GM18951 (cell line): ENCODE measurements at regions not wholly inside any gene's neighbourhood (a gene's known extent, or its start where the extent isn't known, plus 50 kb on each side); places are given as distances from the start of the nearest gene placed in this dataset.

Experiments used
- POLR2A ChIP-seq: IDR thresholded peaks from 4 replicates; pipeline ENCODE4 v1.6.1; 2011; ENCODE audit warnings: mild to moderate bottlenecking; ENCODE audit not compliant: insufficient read length, insufficient read depth; ENCODE audit errors: extremely low read depth
- in situ Hi-C: fragments of 300-500 bp; cut with MboI; formaldehyde crosslinking; loops from one replicate; pipeline ENCODE4 v1.12.0; 2022; ENCODE audit warnings: low sequenced_read_pairs, mixed read lengths, inconsistent platforms; ENCODE audit not compliant: unreplicated experiment

DNA sequence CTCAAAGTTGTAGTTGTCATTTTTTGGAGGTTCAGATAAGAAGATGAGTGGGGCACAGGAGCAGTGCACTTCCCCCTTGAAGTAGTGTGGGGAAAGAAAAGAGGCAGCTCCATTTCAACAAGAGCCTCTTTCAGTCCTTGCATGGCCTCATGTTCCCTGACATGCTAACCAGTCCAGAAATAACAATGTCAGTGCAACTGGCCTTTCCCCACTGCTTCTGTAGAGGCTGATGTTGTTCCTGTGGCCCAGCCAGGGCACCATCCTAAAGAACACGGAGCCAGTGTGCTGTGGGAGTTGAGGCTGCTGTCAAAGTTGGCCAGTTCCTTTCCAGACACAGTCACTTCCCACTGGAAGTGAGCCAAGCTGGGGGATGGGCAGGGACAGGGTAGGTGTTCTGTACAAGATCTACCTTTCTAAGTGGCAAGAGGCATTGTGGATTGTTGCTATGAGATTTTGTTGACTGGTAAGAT is 77.7 kb upstream of the SLC38A2 start:
- in situ Hi-C loops = no loop called here
- no peak for TF ChIP-seq POLR2A

DNA sequence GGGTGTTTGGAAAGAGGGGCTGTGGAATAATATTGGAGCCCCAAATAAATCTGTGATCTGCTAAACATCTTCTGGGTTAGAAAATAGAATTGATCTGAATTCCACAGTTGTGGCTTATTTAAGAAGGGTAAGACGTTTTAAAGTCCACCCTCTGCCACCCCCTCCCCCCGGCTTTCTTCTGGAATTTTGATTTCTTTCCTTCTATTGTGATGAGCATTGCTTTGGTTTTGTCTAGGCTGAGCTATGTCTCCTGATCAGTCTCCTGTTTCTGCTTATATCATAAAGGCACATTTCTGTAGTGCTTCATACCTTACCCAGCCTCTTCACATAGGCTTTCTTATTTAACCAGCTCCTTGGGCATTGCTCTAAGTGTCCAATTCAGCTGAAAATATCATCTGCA is 77.3 kb upstream of the SLC38A2 start:
- in situ Hi-C loops = no loop called here
- TF ChIP-seq POLR2A = no peak

DNA sequence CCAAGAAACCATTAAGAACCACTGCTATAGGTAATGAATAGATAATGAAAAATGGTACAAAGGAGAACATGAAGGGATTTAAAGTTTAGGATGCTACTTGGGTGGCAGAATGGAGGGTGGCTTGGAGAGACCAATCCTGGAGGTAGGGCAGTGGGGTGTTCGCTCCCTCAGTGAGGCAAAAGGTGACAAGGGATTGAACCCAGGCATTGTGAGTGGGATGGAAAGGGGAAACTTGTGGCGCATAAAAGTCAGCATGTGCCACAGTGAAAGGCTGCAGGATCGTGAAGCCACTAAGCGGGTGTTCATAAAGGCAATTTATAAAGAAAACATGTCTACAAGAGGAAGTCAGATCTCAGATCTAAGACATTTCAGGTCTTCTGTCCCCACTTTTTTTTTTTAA is 76.7 kb upstream of the SLC38A2 start:
- in situ Hi-C loops = no loop called here
- no peak for TF ChIP-seq POLR2A

DNA sequence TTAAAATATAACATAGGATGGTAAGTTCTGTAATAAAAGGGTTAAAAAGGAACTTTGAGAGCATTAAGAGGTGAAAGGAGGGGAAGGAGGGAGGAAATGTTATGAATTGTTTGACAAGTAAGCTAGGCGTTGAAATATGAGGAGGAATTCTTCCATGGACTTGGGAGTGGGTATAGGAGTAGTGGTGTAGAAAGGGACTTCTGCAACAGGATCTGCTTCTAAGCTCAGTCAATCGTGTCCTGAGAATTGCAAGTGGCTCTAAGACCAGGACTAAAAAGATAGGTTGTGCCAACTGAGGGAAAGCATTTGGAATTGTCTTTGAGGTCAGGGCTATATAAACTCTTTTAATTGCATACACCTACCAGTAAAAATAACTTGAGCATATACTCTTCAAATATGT is 74.1 kb upstream of the SLC38A2 start:
- no peak for TF ChIP-seq POLR2A
- in situ Hi-C loops = no loop called here

DNA sequence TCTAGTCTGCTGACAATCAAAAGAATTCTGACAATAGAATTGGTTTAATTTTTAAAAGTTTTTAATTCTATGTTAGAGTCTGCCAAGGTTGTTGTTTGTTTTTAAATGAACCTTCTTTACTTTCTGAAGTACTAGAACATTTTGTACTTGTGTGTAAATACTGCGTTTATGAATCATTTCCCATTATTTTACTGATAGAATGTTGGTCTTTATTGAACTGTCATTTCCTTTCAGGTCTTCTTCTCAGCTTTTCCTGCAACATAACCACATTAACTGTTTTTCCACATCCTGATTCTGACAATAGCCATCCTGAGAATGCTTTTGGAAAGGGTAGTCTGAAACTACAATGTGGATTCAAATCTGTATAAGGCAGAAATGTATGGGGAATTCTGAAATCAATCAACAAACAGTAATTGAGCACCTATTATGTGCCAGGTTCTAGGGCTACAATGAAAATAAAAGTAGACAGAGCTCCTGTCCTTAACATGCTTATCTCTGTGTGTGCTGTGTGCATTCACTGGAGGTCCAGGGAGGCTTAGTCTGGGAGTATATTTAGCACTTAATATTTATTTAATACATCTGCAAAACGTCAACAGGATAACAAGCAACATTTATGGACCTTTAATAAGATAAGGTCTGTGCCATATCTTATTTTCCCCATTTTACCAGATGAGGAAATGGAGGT is 73.1 kb upstream of the SLC38A2 start:
- in situ Hi-C loops = no loop called here
- TF ChIP-seq POLR2A = no peak

DNA sequence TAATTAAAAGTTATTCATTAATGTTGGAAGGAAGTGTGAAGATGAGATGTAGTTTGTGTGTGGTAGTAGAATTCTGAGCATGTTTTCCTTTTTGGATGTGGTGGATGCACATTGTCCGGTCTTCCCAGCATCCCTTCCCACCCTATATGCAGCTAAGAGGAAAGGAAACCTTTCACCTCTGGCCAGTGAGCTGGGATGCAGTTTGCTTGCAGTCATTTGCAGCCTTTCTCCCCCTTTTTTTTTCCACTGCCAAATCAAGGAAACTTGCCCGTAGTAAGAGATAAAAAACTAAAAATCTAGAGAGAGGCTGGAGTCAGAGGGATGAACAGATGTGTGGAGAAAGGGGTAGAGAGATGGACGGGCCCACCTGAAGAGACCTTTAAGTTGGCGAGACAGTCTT is 72.5 kb upstream of the SLC38A2 start:
- TF ChIP-seq POLR2A = no peak
- in situ Hi-C loops = no loop called here

DNA sequence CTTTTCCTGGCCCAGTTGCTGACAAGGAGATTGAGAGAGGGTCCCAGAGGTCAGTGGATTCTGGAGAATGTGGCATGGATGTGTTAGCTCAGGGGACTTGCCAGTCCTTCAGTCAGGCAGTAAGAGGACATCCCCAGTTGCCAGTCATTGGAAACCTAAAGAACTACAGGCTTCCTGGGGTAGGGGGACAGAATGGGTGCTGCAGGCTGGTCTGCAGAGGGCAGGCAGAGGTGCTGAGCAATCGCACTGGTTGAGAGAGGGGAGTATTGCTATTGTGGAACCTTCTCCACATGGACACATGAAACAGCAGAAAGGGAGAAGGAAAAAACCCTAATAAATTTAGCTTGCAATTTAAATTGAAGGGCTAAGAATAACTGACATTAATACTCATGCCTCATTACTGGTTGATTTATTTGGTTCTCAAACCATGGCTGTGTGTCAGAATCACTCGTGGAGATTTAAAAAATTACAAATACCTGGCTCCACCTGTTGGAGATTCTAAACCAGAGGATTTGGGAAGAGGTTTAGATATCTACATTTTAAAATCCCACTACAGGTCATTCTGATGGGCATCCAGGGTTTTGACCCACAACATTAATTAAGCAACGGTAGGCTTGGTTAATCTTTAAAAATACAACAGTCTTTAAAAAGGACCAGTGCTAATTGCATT is 71.2 kb upstream of the SLC38A2 start:
- no peak for TF ChIP-seq POLR2A
- in situ Hi-C loops = no loop called here

DNA sequence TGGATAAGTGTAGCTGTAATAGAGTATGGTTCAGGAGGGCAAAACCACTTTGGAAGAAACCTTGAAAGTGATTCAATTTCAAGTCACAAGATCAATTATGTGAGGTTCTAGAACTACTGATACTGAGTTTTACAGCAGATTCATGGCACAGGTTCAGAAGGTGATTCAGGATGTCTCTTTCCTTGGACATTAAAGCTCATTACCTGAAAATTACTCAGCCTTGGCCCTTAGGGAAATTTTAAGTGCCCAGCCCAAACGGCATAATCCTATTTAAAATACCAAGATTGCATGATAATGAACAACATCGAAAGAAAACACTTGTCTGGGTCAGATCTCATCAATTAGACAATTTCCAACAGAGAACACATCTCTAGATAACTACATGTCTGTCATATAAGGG is 70.2 kb upstream of the SLC38A2 start:
- in situ Hi-C loops = no loop called here
- TF ChIP-seq POLR2A = no peak

DNA sequence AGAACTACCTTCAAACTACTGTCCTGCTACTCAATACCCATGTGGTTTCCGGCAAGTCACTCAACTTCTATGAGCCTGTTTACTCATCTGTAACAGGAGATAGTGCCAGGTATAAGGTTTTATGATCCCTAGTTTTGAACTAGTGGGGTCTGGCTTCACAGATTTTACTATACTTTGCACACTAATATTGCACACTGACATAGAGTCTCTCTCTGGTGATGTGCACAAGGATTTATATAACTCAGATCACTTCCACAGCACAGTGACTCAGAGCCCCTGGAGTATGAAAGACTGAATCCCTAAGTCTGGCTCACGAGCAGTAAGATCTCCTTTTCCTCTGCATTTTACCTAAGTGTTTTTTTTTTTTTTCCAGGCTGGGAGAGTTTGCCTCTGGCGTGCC is 69.7 kb upstream of the SLC38A2 start:
- no peak for TF ChIP-seq POLR2A
- in situ Hi-C loops = no loop called here

DNA sequence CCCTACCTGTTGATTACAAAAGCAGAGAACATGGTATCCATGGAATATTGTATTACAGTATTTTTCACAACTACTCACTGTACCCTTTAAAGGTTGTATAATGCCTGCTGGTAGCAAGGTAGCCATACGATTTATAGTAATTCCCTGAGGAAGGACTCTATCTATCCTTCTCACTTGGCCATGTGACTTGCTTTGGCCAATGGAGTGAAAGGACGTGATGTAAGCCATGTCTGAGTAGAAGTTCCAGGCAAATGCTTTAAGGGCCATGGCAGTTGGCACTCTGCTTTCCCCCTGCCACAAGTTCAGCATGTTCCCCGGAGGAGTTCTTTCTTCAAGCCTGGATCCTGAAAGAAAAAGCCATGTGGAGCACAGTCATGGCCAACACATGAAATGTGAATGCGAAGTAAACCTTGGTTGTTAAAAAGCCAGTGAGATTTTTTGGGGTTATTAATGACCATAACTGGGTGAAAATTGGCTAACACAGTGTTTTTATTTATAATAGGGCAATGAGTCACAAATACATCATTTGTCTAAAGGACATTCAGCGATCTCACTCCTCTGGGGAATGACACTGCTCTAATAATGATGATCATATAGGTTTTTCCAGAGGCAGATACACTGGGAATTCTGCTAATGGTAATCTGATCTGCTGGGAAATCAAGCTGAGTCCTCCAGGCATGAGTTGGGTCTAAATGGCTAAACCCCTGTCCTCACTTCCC is 67.4 kb upstream of the SLC38A2 start:
- in situ Hi-C loops = no loop called here
- TF ChIP-seq POLR2A = no peak

DNA sequence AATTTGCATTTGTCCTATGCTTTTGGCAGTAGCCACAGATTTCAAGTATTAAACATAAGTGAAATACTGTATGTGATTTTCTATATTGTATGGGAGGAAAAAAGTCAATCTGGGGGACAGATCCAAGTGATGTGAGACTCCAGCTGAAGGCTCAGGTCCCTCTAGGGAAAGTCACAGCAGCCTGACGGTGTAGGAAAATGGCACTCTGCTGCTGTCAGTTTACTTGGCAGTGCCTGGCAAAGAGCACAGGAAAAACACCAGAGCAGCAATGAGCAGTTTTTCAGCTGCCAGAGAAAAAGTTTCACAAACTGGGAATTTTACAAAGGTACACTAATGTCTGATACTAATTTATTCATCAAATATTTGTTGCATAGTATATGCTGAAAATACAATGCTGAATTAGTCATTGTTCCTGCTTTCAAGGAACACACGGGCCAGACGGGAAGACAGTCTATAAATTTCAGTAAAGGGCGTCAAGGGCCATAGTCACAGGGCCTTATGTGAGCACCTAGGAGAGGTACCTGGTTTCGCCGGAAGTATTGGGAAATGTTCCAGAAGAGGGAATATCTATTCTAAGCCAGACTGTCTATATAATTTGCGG is 66.2 kb upstream of the SLC38A2 start:
- no peak for TF ChIP-seq POLR2A
- in situ Hi-C loops = no loop called here

DNA sequence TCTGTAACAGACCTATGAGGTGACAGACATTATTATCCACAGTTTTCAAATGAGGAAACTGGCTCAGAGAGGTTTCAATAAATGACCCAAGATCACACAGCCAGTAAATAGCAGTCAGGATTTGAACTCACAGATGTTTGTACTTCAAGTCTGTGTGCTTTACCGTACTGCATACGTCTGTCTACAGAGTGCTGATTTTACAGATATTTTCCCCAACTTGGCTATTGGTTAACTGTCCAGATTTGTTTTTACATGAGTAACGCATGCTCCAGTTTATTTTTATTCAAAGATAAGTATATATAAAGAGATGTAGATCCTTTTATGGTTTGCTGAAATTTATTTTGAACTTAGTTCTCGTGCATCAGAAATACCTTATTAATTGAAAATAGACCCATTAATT is 65.7 kb upstream of the SLC38A2 start:
- in situ Hi-C loops = no loop called here
- TF ChIP-seq POLR2A = no peak

DNA sequence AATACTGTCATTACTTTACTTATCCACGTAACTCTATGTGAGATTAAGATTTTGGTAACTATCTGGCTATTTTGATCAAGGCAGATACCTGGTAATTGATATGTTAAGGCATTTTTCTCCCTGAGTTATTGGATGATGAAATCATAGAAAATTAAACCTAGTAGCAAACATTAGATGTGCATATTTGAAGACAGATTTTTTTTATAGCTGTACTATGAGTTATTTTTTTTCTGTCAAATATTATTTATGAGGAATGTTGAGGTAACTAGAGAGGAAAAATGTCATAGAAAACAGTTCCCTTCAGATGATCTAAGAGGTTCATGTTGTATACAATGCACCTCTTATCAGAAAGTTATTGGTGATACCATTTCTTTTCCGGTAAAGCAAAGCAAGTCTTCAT is 64.9 kb upstream of the SLC38A2 start:
- TF ChIP-seq POLR2A = no peak

More for the DNA sequence above, 64.9 kb upstream of the SLC38A2 start:
- in situ Hi-C loops = no loop called here
